Activated CD4-positive, alpha-beta T cell treated with anti-CD3 and anti-CD28 coated beads, Interleukin-2, amount 10 ng/mL, durations not matched to agents 24 days and 14 days (primary cell): ENCODE measurements at regions not wholly inside any gene's neighbourhood (a gene's known extent, or its start where the extent isn't known, plus 50 kb on each side); places are given as distances from the start of the nearest gene placed in this dataset.

Experiments
- DNase-seq: peaks from one replicate; pipeline ENCODE4 v3.0.0; 2022
- H3K27ac Mint-ChIP-seq: one replicate; pipeline ENCODE4 v1.8.0; 2022; ENCODE audit warnings: mild to moderate bottlenecking, mixed read lengths
- H3K27me3 Mint-ChIP-seq: one replicate; pipeline ENCODE4 v1.8.0; 2022; ENCODE audit warnings: mixed read lengths
- H3K36me3 Mint-ChIP-seq: one replicate; pipeline ENCODE4 v1.8.0; 2022; ENCODE audit warnings: low read depth, mild to moderate bottlenecking, mixed read lengths
- H3K4me1 Mint-ChIP-seq: one replicate; pipeline ENCODE4 v1.8.0; 2021; ENCODE audit warnings: mixed read lengths
- H3K4me3 Mint-ChIP-seq: one replicate; pipeline ENCODE4 v1.8.0; 2022; ENCODE audit warnings: mild to moderate bottlenecking, moderate library complexity, mixed read lengths
- H3K9me3 Mint-ChIP-seq: one replicate; pipeline ENCODE4 v1.8.0; 2021; ENCODE audit warnings: mixed read lengths
- intact Hi-C: fragments of 100-400 bp; cut with micrococcal nuclease; formaldehyde crosslinking; loops from one replicate; pipeline ENCODE4 v1.15.1; 2023

DNA sequence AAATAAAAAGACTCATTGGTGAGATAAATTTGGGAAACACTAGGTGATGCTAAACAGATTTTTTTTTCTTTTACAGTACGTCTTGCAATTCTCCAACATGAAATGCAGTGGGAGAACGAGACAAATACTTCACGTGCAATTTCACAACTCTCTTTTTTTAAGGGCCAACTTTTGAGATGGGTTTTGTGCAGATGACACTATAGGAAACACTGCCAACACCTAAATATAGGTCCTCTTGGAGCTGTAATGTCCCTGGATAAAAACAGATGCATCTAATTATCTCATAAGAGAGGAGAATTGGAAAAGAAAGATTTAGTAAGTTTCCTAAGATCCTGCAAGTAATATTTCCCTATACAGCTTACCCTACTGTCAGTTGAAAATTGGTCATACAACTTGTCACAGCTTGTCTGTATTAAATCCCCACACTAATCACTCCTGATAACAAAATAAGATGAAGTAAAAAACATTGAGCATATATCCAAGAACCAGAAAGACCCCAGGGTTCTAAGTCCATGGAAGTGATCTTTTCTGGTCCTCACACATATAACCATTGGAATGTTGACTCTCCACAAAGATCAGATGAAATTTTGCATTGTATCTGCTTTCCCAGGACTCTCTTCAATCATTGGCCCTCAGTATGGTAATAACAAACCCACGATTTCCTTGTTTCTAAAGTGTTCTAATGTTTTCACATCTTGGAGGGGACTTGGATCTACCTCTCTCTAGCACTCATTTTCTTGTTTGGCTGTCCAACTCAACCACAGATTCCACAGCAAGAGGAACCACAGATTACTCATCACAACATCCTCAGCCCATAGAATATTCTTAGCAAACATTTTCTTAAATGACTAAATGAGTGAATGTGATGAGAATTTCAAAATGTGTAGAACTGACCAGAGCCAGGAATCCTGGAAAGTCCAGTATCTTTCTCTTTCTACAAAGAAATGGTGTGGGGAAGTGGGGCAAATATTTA, 769.4 kb upstream of the USP15 start:
- Mint-ChIP-seq H3K4me1 (no peaks in the 10 kb centered on the region), H3K4me3 (no peak overlapping the region), H3K27ac (no peak overlapping the region), H3K36me3 (no peaks in the 10 kb centered on the region), H3K9me3 (no peaks in the 10 kb centered on the region), H3K27me3 (no peaks in the 10 kb centered on the region)
- DNase-seq: no peak
- intact Hi-C loops: no loop called here

DNA sequence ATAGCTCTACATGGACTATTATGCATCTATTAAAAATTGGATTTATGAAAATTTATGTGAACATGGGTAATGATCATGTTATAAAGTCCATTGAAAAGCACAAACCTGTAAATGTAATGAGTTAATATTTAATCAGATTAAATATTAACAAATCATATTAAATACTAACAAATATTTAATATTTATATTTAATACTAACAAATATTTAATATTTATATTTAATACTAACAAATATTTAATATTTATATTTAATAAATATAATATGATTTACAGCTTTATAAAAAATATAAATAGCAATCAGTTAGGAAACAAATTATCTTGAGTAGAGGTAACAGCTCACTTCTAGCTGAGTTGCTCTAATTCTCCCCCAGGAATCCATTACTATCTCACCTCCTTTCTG, 758.0 kb upstream of the USP15 start:
- intact Hi-C loops: no loop called here
- no peaks in the 10 kb centered on the region for H3K27me3 Mint-ChIP-seq

GRCh38 chr12:61504396-61505080, 755.7 kb upstream of the USP15 start:
- H3K27ac Mint-ChIP-seq: no peak overlapping the region
- no peaks in the 10 kb centered on the region for H3K36me3 Mint-ChIP-seq
- no peaks in the 10 kb centered on the region for H3K4me1 Mint-ChIP-seq
- DNase-seq: no peak
- no peaks in the 10 kb centered on the region for H3K9me3 Mint-ChIP-seq
- H3K27me3 Mint-ChIP-seq: no peaks in the 10 kb centered on the region
- H3K4me3 Mint-ChIP-seq: no peak overlapping the region
- intact Hi-C loops: no loop called here

More for the DNA sequence above, 758.0 kb upstream of the USP15 start:
- H3K4me3 Mint-ChIP-seq: no peak overlapping the region
- no peak overlapping the region for H3K27ac Mint-ChIP-seq
- no peaks in the 10 kb centered on the region for H3K4me1 Mint-ChIP-seq
- no peaks in the 10 kb centered on the region for H3K36me3 Mint-ChIP-seq
- no peak for DNase-seq
- H3K9me3 Mint-ChIP-seq: no peaks in the 10 kb centered on the region

DNA sequence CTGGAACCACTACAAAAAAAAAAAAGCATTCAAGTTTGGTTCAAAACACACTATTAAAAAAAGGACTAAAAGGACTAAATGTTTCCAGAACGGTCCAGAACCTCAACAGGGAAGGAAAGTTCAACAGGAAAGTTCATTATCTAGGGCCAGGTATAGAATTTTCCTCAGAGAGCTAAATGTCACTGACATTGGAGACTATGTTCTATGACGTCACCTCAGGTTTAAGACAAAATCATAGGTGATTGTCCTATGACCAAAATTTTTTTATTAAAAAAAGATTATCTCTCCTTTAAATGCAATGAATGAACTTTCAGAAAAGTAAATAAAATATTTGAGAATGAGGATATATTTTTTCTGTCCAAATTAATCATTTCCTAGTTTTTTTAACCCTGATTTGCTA, 746.7 kb upstream of the USP15 start:
- intact Hi-C loops: no loop called here
- DNase-seq: no peak
- Mint-ChIP-seq H3K27ac (no peak overlapping the region), H3K4me3 (no peak overlapping the region), H3K36me3 (no peaks in the 10 kb centered on the region), H3K4me1 (no peaks in the 10 kb centered on the region), H3K9me3 (no peaks in the 10 kb centered on the region), H3K27me3 (no peaks in the 10 kb centered on the region)

GRCh38 chr12:61514016-61514415, 746.2 kb upstream of the USP15 start:
- intact Hi-C loops: no loop called here
- no peak overlapping the region for H3K27ac Mint-ChIP-seq
- H3K4me3 Mint-ChIP-seq: no peak overlapping the region
- no peaks in the 10 kb centered on the region for H3K36me3 Mint-ChIP-seq
- DNase-seq: no peak
- H3K4me1 Mint-ChIP-seq: no peaks in the 10 kb centered on the region
- no peaks in the 10 kb centered on the region for H3K9me3 Mint-ChIP-seq
- no peaks in the 10 kb centered on the region for H3K27me3 Mint-ChIP-seq

- no peak for DNase-seq
- Mint-ChIP-seq H3K27me3 (no peaks in the 10 kb centered on the region), H3K36me3 (no peaks in the 10 kb centered on the region), H3K4me1 (no peaks in the 10 kb centered on the region), H3K9me3 (no peaks in the 10 kb centered on the region), H3K4me3 (no peak overlapping the region), H3K27ac (no peak overlapping the region)
- intact Hi-C loops: no loop called here
Observed at GRCh38 chr12:61521258-61521657, 738.9 kb upstream of the USP15 start.

DNA sequence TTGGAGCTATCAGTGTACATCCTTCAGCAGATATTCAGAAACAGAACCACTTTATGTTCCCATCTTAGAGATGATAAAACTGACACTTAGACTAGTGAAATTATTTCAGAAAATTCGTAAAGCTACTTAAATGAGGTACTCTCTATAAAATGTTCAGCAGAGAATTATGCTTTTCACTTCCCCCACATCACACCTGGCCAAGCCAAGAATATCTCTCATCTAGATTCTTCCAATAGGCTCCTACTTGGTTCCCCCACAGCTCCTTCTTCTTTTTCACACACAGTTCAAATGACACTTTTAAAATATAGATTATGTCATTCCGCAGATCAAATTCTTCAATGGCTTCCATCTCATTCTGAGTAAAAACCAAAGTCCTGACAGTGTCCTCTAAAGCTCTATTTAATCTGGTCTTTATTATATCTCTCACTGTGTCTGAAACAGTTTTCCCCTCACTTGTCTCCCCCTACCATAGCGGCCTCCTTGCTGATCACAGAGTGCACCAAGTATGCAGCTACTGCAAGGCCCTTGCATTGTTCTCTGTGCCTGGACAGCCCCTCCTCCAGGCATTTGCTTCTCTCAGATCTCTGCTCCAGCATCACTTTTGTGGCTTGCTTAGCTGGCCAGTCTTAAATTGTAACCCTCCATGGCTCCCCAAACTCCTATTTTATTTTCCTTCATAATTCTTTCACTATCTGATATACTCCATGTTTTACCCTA, 736.8 kb upstream of the USP15 start:
- intact Hi-C loops: no loop called here
- Mint-ChIP-seq H3K9me3 (no peaks in the 10 kb centered on the region), H3K27me3 (no peaks in the 10 kb centered on the region), H3K27ac (no peak overlapping the region), H3K4me1 (no peaks in the 10 kb centered on the region), H3K36me3 (no peaks in the 10 kb centered on the region), H3K4me3 (no peak overlapping the region)
- DNase-seq: no peak

GRCh38 chr12:61524851-61525250, 735.4 kb upstream of the USP15 start:
- no peak overlapping the region for H3K27ac Mint-ChIP-seq

DNA sequence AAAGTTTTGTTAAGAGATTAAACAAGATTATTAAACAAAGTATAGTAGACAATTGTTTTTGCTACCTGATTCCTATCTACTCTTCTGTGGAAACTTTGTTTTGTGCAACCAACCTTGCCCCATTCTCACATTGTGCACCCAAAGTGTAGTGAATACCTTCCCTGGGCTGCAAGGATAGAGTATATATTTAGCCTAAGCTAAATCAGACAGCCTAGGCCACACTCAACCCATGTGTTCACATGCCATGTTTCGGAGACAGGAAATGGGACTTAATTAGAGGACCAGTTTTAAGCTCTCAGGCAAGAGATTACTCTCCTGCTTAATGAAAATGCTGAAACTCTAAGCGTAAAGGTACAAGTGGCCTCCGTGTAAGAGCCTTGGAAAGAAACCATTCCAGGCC, 734.9 kb upstream of the USP15 start:
- Mint-ChIP-seq H3K27me3 (no peaks in the 10 kb centered on the region), H3K4me3 (no peak overlapping the region), H3K36me3 (no peaks in the 10 kb centered on the region), H3K4me1 (no peaks in the 10 kb centered on the region), H3K27ac (no peak overlapping the region), H3K9me3 (no peaks in the 10 kb centered on the region)
- intact Hi-C loops: no loop called here
- no peak for DNase-seq

More at GRCh38 chr12:61524851-61525250, 735.4 kb upstream of the USP15 start:
- Mint-ChIP-seq H3K4me1 (no peaks in the 10 kb centered on the region), H3K27me3 (no peaks in the 10 kb centered on the region), H3K9me3 (no peaks in the 10 kb centered on the region), H3K4me3 (no peak overlapping the region), H3K36me3 (no peaks in the 10 kb centered on the region)
- no peak for DNase-seq
- intact Hi-C loops: no loop called here

GRCh38 chr12:61530456-61530855, 729.7 kb upstream of the USP15 start:
- no peaks in the 10 kb centered on the region for H3K4me1 Mint-ChIP-seq
- intact Hi-C loops: no loop called here
- DNase-seq: no peak
- H3K4me3 Mint-ChIP-seq: no peak overlapping the region
- no peaks in the 10 kb centered on the region for H3K9me3 Mint-ChIP-seq
- H3K27me3 Mint-ChIP-seq: no peaks in the 10 kb centered on the region
- no peak overlapping the region for H3K27ac Mint-ChIP-seq
- no peaks in the 10 kb centered on the region for H3K36me3 Mint-ChIP-seq

DNA sequence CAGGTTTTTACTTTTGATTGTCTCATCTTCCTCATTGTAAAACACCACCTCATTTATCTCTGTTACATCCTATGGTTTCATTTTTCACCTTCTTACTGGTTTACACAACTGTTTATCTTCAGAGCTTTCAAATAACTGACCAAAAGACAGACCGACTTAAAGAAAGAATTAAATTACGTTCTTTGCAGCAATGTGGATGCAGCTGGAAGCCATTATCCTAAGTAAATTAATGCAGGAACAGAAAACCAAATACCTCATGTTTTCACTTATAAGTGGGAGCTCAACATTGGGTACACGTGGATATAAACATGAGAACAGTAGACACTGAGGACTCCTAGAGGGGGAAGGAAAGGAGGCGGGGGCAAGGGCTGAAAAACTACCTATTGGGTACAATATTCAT, 729.0 kb upstream of the USP15 start:
- DNase-seq: no peak
- no peaks in the 10 kb centered on the region for H3K36me3 Mint-ChIP-seq
- H3K27me3 Mint-ChIP-seq: no peaks in the 10 kb centered on the region
- no peaks in the 10 kb centered on the region for H3K9me3 Mint-ChIP-seq
- H3K4me3 Mint-ChIP-seq: no peak overlapping the region
- intact Hi-C loops: no loop called here
- H3K4me1 Mint-ChIP-seq: no peaks in the 10 kb centered on the region
- H3K27ac Mint-ChIP-seq: no peak overlapping the region

- DNase-seq: no peak
- no peaks in the 10 kb centered on the region for H3K27me3 Mint-ChIP-seq
- H3K36me3 Mint-ChIP-seq: no peaks in the 10 kb centered on the region
- no peaks in the 10 kb centered on the region for H3K9me3 Mint-ChIP-seq
- H3K4me1 Mint-ChIP-seq: no peaks in the 10 kb centered on the region
- H3K27ac Mint-ChIP-seq: no peak overlapping the region
- H3K4me3 Mint-ChIP-seq: no peak overlapping the region
- intact Hi-C loops: no loop called here
Observed at GRCh38 chr12:61536117-61536516, 724.1 kb upstream of the USP15 start.

DNA sequence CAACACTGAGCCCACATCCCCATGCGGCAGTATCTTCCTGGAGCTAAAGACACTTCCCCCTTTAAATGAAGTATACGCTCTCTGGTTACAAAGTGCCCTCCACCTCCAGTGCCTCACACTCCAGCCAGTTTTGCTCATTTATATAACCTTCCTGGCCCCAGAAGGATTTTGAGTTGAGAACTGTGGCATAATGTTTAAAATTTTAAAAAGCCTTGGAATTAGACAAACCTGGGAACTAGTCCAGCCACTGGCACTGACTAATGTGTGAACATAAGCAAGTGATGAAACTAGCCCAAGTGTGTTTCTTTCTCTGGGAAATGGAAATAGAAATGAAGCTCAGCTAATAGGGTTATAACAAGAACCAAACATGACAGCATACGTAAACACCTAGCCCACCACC, 723.7 kb upstream of the USP15 start:
- no peak overlapping the region for H3K4me3 Mint-ChIP-seq
- intact Hi-C loops: no loop called here
- no peaks in the 10 kb centered on the region for H3K36me3 Mint-ChIP-seq
- H3K4me1 Mint-ChIP-seq: no peaks in the 10 kb centered on the region
- no peak for DNase-seq
- no peaks in the 10 kb centered on the region for H3K27me3 Mint-ChIP-seq
- H3K9me3 Mint-ChIP-seq: no peaks in the 10 kb centered on the region
- no peak overlapping the region for H3K27ac Mint-ChIP-seq

GRCh38 chr12:61538951-61539350, 721.3 kb upstream of the USP15 start:
- no peaks in the 10 kb centered on the region for H3K9me3 Mint-ChIP-seq
- H3K27me3 Mint-ChIP-seq: no peaks in the 10 kb centered on the region
- no peak for DNase-seq
- no peaks in the 10 kb centered on the region for H3K36me3 Mint-ChIP-seq
- H3K4me1 Mint-ChIP-seq: no peaks in the 10 kb centered on the region
- no peak overlapping the region for H3K27ac Mint-ChIP-seq
- no peak overlapping the region for H3K4me3 Mint-ChIP-seq
- intact Hi-C loops: no loop called here
